Fibroblast of skin of left biceps (primary cell): ENCODE measurements at regions not wholly inside any gene's neighbourhood (a gene's known extent, or its start where the extent isn't known, plus 50 kb on each side); places are given as distances from the start of the nearest gene placed in this dataset.

Experiments used
- DNase-seq, 2 experiments: peaks; one replicate each; pipeline ENCODE4 v3.0.0-alpha.2; 2013; ENCODE audit warnings: low read depth in 2 of 2

DNA sequence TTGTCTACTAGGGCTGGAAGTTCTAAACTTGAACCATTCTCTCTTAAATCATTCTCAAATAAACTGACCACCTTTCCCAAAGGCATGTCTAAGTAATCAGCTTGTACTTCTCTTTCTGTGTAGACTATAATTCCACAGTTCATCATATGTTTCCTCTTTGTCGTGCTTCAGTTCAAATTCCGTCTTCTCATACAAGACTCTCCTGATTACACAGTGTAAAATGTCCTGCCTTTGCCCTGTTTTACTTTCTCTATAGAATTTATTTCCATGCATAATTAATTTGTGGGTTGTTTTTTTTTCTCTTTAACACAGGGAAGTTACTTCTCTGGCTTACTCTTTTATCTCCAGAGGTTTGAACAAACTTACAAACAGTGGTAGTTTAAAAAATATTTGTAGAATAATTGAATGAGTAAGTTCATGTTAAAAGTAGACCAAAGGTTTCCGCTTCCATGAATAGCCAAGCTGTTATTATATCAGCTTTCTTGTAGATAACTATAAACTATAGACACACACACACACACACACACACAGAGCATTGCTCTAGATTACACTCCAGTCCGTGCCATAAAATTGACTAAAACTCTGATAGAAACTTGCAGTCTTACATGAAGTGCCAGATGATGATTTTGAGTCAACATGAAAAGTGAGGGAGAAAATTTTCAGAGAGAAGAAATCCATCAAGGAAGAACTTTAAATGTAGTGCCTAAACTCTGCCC is 119.0 kb downstream of the SUCNR1 start:
- no peak for DNase-seq

DNA sequence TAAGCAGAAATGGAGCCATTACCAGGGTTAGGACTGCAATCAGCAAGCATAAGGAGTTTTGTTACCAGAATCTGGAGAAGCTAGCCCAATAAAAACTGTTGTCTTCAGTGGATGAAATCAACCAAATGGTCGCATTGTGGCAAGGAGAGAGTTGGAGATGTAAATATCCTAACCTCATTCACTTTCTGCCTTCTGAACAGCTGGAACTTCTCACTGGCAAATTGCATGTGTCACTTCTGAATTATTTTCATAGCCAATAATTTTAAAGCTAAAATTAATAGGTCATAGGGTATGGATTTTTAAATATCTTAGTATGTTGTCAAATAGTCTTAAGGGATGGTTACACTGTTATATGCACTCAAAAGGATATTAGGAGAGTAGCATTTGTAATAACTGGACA is 121.6 kb downstream of the SUCNR1 start:
- DNase-seq = no peak

DNA sequence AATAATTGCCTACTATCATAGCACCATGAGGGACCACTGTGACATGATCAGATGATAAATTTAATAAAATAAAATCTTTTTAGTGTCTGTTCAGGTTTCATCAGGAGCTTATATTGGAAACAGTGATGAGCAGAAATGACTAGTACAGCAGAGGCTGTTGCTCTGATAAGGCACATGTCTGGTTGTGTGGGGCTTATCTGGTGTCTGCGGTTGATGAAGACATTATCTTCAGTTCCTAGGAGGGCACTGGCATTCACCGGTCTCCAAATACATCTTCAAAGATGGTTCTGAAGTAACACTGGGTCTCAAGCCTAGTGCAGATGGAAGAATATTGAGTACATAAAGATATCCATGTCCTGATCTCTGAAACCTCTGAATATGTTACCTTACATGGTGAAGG is 125.3 kb downstream of the SUCNR1 start:
- DNase-seq = no peak

DNA sequence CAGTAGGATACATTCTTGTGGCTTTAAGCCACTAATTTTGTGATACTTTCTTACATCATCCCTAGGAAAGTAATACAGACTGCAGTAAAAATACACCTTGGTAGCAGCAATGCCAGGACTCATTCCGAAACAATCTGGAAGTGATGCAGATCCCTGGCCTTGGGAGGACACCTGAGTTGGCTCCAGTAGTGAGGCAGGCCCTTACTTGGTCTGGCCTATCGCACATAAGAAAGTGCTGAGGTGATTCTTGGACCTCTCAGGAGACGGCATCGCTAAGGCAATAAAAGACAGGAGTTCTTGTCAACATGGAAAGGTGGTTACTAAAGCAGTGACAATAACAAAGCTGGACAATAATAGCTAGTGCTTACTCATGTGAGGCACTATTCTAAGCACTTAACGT is 126.5 kb downstream of the SUCNR1 start:
- no peak for DNase-seq

DNA sequence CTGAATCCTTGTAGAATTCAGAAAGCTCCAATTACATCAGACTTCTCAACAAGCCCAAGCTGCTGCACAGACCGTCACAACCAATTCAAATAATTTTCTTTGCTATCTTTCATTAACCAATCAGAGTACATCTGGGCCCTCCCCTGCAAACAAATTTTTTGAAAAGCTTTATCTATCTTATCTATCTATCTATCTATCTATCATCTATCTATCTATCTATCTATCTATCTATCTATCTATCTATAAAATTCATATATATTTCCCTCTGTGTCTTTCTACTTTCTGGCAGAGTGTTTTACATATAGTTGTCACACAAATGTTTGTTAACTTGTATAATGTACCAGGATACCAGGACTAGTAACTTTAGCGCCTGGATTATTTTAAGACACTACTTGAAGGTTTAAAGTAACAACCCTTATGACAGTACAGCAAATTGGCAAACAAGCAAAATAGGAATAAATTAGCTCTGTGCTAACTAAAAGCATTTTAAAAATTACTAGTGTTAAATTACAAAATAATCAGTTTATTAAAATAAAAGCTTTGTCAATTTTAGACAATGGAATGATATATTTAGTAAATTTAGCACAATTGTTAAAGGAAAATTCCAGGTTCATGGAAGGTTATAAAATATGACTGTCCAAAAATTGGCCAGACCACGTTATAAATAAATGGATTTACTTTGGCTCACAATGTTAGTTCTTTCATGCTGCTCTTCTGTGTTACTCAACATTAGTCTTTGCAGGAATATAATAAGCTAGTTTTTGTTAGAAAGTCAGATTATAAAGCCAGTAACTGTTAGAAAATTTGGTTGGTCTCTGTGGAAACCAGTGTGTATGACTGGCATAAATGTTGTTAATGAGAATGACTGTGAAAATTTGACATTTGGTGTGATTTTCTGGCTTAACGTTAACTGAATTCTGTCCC is 138.6 kb downstream of the SUCNR1 start:
- DNase-seq = no peak

DNA sequence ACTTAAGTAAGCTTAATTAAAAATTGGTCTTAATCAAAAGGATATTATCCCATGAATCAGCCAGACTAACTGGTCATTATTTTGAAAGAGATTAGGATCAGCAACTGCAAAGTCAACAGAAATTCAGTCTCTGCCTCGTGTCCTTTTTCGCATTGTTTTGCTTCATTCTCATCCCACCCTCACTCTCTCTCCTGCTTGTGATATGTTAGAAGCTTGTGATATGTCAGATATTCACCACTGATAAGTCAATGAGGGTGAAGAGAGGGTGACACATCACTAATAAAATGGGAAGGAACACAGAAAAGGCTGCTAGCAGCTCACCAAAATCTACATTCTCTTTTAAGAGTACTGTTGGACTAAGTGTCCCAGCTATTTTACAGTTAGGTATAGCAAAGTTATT is 146.1 kb downstream of the SUCNR1 start:
- no peak for DNase-seq

DNA sequence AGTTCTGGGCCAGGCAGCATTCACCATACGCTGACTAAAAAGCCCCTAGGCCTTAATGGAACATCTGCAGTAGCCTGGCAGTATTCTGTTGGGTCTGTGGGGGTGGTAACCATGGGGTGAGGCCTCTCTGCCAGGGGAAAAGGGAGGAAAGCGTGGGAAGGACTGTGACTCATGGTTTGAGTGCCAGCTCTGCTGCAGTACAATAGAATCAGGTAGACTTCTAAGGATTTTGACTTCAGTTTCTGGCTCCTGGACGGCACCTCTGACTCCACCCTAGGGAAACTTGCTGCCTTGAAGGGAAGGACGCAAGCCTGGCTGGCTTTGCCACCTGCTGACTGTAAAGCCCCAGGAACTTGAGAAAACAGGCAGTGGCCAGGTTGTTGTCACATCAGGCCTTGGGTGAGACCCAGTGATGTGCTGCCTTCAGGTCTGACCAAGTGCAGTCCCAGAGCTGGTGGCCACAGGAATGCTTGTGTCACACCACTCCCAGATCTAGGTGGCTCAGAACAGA is 148.6 kb downstream of the SUCNR1 start:
- no peak for DNase-seq

DNA sequence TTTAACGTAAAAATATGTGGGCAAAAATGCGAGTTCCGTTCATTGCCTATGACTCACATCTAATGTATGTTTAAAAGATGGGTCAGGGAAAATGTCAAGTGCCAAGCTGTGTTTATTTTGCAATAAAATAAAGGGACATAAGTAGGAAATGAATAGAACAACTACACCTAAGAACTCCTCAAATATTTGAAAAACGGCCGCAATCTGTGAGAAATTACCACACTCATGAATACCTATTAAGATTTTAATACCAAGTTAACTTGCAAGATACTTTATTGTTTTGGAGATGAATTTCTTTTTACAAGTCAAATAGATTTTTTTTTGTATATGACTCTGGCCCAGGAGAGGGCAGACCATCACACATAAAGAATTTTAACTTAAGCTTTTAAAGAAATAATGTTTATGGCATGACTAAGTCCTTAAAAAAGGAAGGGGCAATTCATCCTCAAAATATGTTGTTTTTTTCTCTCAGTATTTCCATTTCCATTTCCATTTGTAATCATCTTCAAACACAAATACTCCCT is 152.7 kb downstream of the SUCNR1 start:
- peak; percentile 47 to 57 for DNase-seq

DNA sequence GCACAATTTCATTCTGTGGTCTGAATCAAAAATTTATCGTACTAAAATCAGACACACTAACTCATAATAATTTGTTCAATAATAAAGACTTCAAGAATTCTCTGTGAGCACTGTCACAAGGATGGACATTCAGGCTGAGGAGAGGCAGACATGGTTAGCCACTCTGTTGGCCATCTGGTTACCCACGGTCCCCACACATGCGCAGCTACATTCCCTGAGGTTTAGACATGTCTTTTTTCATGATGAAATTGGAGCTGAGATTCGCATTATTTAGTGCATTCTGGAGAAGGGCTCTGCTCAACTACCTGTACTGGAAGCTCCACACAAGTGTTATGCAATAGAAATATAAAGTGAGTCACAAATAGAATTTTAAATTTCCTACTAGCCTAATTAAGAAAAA is 156.9 kb downstream of the SUCNR1 start:
- no peak for DNase-seq

DNA sequence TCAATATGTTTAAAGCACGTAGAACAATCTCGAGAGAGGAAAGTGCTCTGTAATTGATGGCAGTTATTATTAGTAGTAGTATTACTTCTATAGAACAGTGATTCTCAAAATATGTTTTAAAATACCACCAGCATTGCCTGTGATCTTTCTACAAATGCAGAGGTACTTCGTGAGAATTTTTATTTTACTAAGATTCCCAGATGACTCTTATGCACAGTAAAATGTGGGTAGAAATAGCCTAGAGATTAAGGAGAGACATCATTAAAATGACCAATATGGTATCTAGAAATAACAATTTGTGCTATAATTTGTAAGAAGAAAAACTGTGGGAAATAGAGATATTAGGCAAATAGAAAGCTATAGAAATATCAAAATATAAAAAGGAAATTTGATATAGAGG is 157.9 kb downstream of the SUCNR1 start:
- no peak for DNase-seq

DNA sequence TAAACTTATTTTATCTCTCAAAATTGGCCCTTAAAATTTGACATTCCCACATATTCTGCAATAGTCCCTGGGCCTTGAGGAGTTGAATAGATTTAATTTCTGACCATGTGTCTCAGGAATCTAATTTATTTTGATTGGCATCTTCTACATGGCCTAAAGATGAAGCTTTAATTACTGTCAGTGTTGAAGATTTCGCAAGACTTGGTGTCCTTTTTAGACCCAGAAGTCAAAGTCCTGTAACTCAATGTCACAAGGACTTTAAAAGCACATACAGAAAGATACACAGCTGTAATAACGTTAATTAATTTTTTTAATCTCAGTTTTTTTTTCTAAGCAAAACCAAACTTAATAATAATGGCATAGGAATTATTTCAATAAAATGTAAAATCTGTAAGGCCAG is 163.9 kb downstream of the SUCNR1 start:
- no peak for DNase-seq

DNA sequence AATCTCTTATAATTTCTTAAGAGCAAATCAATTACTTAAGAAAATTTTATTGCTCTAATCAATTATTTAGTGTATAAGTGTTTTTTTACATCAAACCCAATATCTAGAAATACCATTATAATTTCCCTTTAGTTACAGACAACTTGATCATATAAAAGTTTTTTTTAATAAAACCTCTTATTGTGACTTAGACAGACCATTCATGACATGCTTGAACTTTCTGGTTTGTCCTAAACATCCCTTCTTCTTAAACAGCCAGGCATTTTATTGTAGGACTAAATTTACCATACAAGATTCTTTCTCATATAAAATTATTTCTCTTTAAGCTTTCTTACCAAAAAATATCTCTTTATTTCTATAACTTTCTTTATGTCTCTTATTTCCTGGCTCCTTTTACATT is 164.5 kb downstream of the SUCNR1 start:
- no peak for DNase-seq

DNA sequence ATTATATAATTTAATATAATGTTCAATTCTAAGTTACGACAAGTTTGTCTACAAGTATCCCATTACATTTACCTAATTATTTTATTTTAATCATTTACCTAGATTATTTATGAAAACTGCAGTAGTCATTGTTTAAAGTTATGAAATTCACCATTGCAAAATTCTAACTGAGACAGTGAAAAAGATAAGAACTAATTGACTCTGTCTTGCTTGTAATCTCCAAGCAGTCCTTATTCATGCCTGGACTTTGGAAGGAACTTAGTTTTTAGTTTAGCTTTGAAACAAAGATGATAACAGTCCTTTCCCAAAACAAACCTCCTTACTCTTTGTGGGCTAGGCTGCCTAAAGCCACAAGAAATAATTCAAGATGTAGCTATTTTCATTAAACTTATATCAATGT is 165.0 kb downstream of the SUCNR1 start:
- no peak for DNase-seq

DNA sequence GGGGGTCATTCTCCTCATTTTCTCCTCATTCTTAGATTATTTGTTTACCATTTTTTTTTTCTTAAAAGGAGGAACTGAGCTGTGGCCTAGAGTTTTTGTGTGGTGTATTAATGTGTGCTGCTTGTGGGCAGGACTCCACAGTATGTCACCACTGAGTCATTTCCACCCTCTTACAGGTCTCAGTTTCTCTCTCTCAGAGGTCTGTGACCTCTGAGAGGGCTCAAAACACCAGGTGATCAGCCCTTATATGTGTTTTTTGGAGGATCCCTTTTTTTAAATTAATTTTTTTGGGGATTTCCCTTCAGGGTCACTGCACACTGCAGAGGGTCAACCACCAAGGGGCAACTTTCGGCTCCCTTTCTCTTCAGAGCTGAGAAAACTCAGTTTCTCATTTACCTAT is 166.4 kb downstream of the SUCNR1 start:
- no peak for DNase-seq

DNA sequence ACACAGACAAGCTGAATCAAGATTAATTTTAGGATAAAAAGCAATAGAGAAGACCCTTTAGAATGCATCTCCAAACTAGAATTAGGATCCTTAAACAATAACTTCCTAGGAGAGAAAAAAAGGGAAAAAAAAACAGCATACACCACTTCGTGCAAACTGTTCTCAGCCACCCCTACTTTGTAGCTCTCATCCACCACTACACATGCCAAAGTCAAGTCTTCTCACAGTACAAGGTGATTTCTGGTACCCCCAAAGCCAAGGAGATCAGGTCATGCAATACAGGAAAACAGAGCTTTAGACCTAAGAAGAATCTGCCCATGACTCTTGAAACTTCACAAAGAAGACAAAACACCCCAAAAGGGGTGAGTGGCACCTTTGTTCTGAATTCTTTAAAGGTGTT is 166.9 kb downstream of the SUCNR1 start:
- no peak for DNase-seq

DNA sequence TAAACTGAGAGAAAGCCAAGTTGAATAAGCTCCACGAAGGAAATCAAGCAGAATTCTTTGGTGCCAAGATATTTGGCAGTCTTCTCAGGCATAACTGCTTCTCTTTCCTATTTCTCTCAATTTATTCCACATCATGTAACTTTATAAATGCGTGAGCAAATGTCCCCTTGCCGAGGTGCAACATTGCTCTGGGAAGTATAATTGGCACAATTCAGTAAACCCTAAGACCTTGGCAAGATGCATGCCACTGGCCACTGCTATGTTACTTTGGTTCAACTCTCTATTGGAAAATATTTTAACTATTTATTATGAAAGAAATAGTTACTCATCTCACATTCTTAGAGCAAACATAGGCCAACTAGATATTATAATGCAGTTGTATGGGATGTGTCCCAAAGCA is 170.2 kb downstream of the SUCNR1 start:
- no peak for DNase-seq

DNA sequence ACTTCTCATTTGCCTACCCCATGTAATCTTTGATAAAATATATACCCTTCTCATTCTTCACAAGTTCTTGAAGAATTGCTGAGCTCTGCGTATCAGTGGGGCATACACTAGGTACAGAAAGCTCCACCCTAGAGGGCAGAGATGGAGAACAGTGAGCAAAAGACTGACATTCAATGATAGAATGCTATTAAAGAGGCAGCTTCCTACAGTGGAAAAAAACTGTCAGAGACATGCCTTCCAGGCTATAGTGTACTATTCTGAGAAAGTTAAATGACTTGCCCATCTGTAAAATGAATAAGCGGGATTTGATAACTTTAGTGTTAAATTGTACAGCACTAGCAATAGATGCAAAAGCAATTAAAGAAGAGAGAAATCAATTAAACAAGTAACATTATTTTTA is 172.8 kb downstream of the SUCNR1 start:
- no peak for DNase-seq

DNA sequence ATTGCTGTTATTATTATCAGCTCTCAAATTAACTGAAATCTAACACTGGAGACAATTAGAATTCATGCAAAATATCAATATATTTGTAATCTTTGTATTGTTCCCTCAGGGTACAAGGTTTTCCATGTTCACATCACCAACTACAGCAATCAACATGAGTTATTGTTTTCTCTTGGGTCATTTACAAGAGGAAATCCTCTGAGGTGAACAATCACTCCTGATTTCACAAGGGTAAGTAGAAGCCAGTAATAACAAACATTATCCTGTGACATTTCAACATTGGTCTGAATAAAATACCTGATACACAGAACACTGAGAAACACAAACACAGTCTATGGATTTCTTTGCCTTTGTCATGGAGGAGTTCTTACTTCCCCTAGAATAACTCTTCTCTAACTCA is 174.0 kb downstream of the SUCNR1 start:
- no peak for DNase-seq

DNA sequence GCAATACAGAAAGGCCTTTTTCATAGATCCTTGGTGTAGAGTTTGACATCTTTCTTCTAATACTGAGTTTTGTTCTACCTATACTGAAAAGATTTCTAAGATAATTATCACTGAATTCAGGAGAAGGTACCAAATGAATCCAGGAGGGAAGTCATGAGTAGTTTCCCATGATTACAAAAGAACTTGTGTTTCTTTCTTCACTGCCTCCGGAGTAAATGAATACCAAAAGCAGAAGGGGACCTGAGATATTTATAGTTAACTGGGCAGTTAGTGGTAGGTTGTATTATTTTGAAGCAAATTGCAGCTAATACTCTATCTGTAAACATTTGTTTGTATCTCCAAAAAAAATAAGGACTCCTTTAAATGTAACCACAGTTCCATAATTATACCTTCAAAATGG is 175.4 kb downstream of the SUCNR1 start:
- DNase-seq = no peak

DNA sequence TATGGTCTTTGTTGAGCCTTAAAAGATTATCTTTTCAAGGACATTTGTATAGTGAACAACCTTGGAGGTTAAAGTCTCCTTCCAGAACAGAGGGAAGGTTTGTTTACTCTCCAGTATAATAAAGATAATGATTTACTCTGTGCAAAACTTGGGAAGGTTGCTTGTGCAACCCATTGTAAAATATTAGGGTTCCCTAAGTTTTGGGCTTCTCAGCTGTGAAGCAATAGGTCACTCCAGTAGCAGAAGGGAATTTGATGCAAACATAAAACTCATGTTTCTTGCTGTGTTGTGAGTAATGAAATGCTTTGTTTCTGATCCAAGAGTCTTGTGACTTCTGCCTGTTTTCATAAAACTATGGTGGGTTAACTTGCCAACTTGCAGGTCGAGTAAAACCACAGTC is 177.5 kb downstream of the SUCNR1 start:
- DNase-seq = no peak

DNA sequence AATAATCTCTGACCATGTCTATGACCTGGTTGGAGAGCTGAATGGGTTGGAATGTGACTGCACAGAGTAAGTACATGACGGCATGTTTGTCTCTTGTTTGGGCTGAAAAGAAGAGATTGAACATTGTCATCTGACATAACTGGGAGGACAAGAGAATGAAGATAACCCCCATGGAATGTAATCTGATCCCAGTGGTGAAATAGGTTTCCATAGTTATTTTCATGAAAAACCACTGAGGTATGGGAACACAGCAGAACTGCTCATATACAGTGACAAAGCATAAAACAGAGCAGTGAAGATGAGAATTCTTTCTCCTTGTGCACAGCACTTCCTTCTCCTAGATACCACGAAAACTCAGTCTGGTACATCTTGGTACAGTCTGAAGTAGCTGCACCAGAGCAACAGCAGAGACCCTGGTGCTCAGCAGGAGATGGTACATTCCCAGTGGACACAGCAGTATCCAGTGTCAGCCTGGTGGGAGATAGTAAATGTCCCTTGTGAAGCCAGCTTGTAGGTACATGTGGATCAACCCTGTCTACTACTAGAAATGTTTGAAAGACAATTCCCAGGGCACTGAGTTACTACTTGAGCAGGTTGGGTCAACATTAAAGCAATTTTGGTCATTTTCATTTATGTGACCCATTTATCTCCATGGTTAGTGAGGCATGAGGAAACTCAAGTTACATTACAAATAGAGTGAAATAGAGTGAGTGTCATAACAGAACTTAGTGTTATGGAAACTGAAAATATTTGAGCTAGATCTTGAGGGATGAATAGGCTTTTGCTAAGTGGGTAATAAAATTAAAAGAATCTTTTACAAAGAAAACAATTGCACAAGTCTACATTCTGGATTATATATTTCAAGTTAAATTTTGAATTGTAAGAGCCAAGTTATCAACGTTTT is 178.3 kb downstream of the SUCNR1 start:
- DNase-seq = no peak

DNA sequence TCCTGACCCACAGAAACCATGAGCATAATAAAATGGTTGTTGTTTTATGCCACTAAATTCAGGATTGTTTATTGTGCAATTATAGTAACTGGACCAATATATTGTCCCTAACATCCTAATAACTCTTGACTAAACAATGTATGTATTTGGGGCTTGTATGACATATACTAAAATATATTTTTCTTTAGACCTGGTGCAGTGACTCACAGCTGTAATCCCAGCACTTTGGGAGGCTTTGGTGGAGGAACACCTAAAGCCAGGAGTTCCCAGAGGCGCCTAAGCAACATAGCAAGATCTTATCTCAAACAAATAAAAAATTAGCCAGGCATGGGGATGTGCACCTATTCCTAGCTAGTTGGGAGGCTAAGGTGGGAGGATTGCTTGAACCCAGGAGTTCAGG is 180.4 kb downstream of the SUCNR1 start:
- DNase-seq = no peak
